A549 (cell line): ENCODE measurements at regions not wholly inside any gene's neighbourhood (a gene's known extent, or its start where the extent isn't known, plus 50 kb on each side); places are given as distances from the start of the nearest gene placed in this dataset.
"Not testable (repeated sequence)": the region's sequence is repeated elsewhere in the genome, so short reads cannot be mapped to it uniquely, and the experiment has no call there.

Experiments used
- ATAC-seq, 2 experiments: fragments of 200-7000 bp in 1 of 2; fragments of >200 bp in 1 of 2; cut with Nextera tagmentation in 1 of 2; cut with Tn5 transposase in 1 of 2; 3 replicates each; pipeline versions ENCODE4 v1.8.0 to v1.9.1; 2018 to 2020; ENCODE audit warnings: mild to moderate bottlenecking in 1 of 2, moderate library complexity in 1 of 2
- CTCF ChIA-PET: fragments of 300-600 bp; sonication (Branson Sonifier 250); formaldehyde crosslinking; extraction: SDS; loops from one replicate; lab custom pipeline; 2021; ENCODE audit warnings: antibody characterized with exemption, inconsistent platforms; lab: Yijun Ruan, JAX
- POLR2A ChIA-PET: fragments of 350-600 bp; formaldehyde crosslinking; extraction: SDS; loops from one replicate; lab custom pipeline; 2021; ENCODE audit warnings: antibody characterized with exemption, inconsistent platforms; lab: Yijun Ruan, JAX
- DNase-seq, 2 experiments: peaks; one replicate each; pipeline versions ENCODE4 v3.0.0 to v3.0.0-alpha.2; 2011 to 2016; ENCODE audit warnings: low read depth in 1 of 2, low spot score in 1 of 2
- FAIRE-seq: peaks from 2 replicates; lab custom pipeline; 2011; peaks lifted over from hg19 to GRCh38; lab: Jason Lieb, UNC
- H3K27ac ChIP-seq, 2 experiments: fragments of >200 bp; sonication (Bioruptor Twin); formaldehyde crosslinking; 3 replicates each; pipeline ENCODE4 v1.5.1; 2016 to 2017
- H3K4me1 ChIP-seq: fragments of >200 bp; sonication (Bioruptor Twin); formaldehyde crosslinking; 3 replicates; pipeline ENCODE4 v1.6.1; 2016
- H3K4me2 ChIP-seq: fragments of >200 bp; sonication (Bioruptor Twin); formaldehyde crosslinking; 3 replicates; pipeline ENCODE4 v1.6.1; 2016
- H3K4me3 ChIP-seq: fragments of >200 bp; sonication (Bioruptor Twin); formaldehyde crosslinking; 3 replicates; pipeline ENCODE4 v1.5.1; 2016
- H3K9me3 ChIP-seq: fragments of >200 bp; sonication (Bioruptor Twin); formaldehyde crosslinking; 3 replicates; pipeline ENCODE4 v1.6.1; 2016
- BCL3 ChIP-seq: fragments of >200 bp; sonication (Bioruptor Twin); formaldehyde crosslinking; IDR thresholded peaks from 3 replicates; pipeline ENCODE4 v1.6.1; 2016
- CHD4 ChIP-seq: fragments of 200-600 bp; sonication (generic); IDR thresholded peaks from 2 replicates; pipeline ENCODE4 v1.6.1; 2016; ENCODE audit warnings: antibody characterized with exemption, mild to moderate bottlenecking, borderline replicate concordance
- EHF ChIP-seq: fragments of 250-450 bp; sonication (Bioruptor Pico); IDR thresholded peaks from 2 replicates; pipeline ENCODE4 v1.5.0; 2020; ENCODE audit warnings: mild to moderate bottlenecking
- ELK1 ChIP-seq: fragments of 150-350 bp; IDR thresholded peaks from 2 replicates; pipeline ENCODE4 v1.6.1; 2014; ENCODE audit warnings: low read depth, mild to moderate bottlenecking, low read length
- EP300 ChIP-seq, 2 experiments: fragments of >200 bp; sonication (Bioruptor Twin); formaldehyde crosslinking; IDR thresholded peaks; 2 replicates in 1 of 2; 3 replicates in 1 of 2; pipeline ENCODE4 v1.6.1; 2016 to 2017
- ESRRA ChIP-seq: fragments of 150-350 bp; IDR thresholded peaks from 2 replicates; pipeline ENCODE4 v1.6.1; 2014; ENCODE audit warnings: mild to moderate bottlenecking, low read length, borderline replicate concordance
- FOSB ChIP-seq: fragments of 250-450 bp; sonication (Bioruptor Pico); IDR thresholded peaks from 2 replicates; pipeline ENCODE4 v1.5.0; 2020; ENCODE audit warnings: mild to moderate bottlenecking, moderate library complexity
- FOXS1 ChIP-seq: fragments of 250-450 bp; sonication (Bioruptor Pico); IDR thresholded peaks from 2 replicates; pipeline ENCODE4 v1.5.0; 2020; ENCODE audit warnings: mild to moderate bottlenecking, moderate library complexity
- GATA3 ChIP-seq: IDR thresholded peaks from 2 replicates; pipeline ENCODE4 v1.6.1; 2012; ENCODE audit warnings: borderline replicate concordance
- HES2 ChIP-seq: fragments of >200 bp; sonication (Bioruptor Twin); formaldehyde crosslinking; IDR thresholded peaks from 2 replicates; pipeline ENCODE4 v1.6.1; 2016
- HEYL ChIP-seq: fragments of 250-450 bp; sonication (Bioruptor Pico); IDR thresholded peaks from 2 replicates; pipeline ENCODE4 v1.8.0; 2021; ENCODE audit warnings: mild to moderate bottlenecking, moderate library complexity
- JUN ChIP-seq, 2 experiments: fragments of >200 bp; sonication (Bioruptor Twin); formaldehyde crosslinking; IDR thresholded peaks; 2 replicates in 1 of 2; 3 replicates in 1 of 2; pipeline ENCODE4 v1.6.1; 2016 to 2017
- KDM5A ChIP-seq: fragments of 200-600 bp; sonication (generic); IDR thresholded peaks from 2 replicates; pipeline ENCODE4 v1.6.1; 2016; ENCODE audit warnings: antibody characterized with exemption, mild to moderate bottlenecking
- MAFK ChIP-seq: fragments of 450-650 bp; IDR thresholded peaks from 2 replicates; pipeline ENCODE4 v1.6.1; 2014; ENCODE audit not compliant: partially characterized antibody
- NFE2L2 ChIP-seq: fragments of 150-350 bp; conservative IDR thresholded peaks from 2 replicates; pipeline ENCODE4 v1.6.1; 2014; ENCODE audit warnings: low read length
- PHF8 ChIP-seq: fragments of 200-600 bp; sonication (generic); IDR thresholded peaks from 2 replicates; pipeline ENCODE4 v1.6.1; 2016; ENCODE audit warnings: low read depth, mild to moderate bottlenecking, antibody characterized with exemption, moderate library complexity, borderline replicate concordance
- POLR2AphosphoS2 ChIP-seq: conservative IDR thresholded peaks from 2 replicates; pipeline ENCODE4 v1.6.1; 2012; ENCODE audit warnings: low read length, improper control_type of control experiment, inconsistent platforms
- SMC3 ChIP-seq: fragments of >200 bp; sonication (Bioruptor Twin); formaldehyde crosslinking; IDR thresholded peaks from 3 replicates; pipeline ENCODE4 v1.6.1; 2018; ENCODE audit warnings: inconsistent platforms
- TP53 ChIP-seq: fragments of 250-450 bp; sonication (Bioruptor Pico); IDR thresholded peaks from 2 replicates; pipeline ENCODE4 v1.5.0; 2021; ENCODE audit warnings: mild to moderate bottlenecking, moderate library complexity
- USF2 ChIP-seq: fragments of 450-650 bp; IDR thresholded peaks from 2 replicates; pipeline ENCODE4 v1.6.1; 2014; ENCODE audit warnings: antibody characterized with exemption
- ZNF302 ChIP-seq: fragments of 250-450 bp; sonication (Bioruptor Pico); IDR thresholded peaks from 2 replicates; pipeline ENCODE4 v1.9.0; 2021; ENCODE audit warnings: inconsistent platforms, mild to moderate bottlenecking, moderate library complexity
- whole genome bisulfite sequencing: methylation state at CpG from one replicate; pipeline ENCODE4 v1.1.6; 2017; ENCODE audit errors: missing lambda C conversion rate; 5-methylcytosine and 5-hydroxymethylcytosine counted together

- TF ChIP-seq GATA3 (no peak), CHD4 (no peak), ZNF302 (CRISPR knock-in tag) (no peak), FOXS1 (no peak), USF2 (no peak), KDM5A (no peak), TP53 (CRISPR knock-in tag) (no peak), NFE2L2 (no peak), MAFK (no peak), ELK1 (no peak)
- 61% methylated on average over 3 of the region's 3 CpGs for whole genome bisulfite sequencing
- H3K9me3 ChIP-seq: 0 out of 3 replicates have a peak, but pooled peaks cover 5% of the 10 kb centered on the region
- FAIRE-seq (no peak), ATAC-seq (no peak), DNase-seq (no peak)
- H3K4me2 ChIP-seq: no peak overlapping the region
- POLR2A ChIA-PET: no interaction called here
- no peak overlapping the region for H3K4me3 ChIP-seq
- no peak overlapping the region for H3K27ac ChIP-seq
- H3K4me1 ChIP-seq: no peaks in the 10 kb centered on the region
- CTCF ChIA-PET: interaction anchor here (0.7 kb wide), 1 partner anchor 134 kb away, joined by 4 read pairs; no protein-coding TSS in a partner anchor
Measured at GRCh38 chr10:3563298-3563697, 221.7 kb downstream of the KLF6 start.

- ATAC-seq, H3K4me2 ChIP-seq, H3K27ac ChIP-seq, H3K4me3 ChIP-seq, DNase-seq, H3K9me3 ChIP-seq, H3K4me1 ChIP-seq, CTCF ChIA-PET, POLR2A ChIA-PET, FAIRE-seq: not testable (repeated sequence)
- WGBS: 37% methylated on average over 3 of the region's 3 CpGs
Measured at GRCh38 chr10:3560628-3561027, 224.4 kb downstream of the KLF6 start.

- no peak overlapping the region for H3K4me3 ChIP-seq
- ChIA-PET POLR2A (no interaction called here), CTCF (no interaction called here)
- 85% methylated on average over 3 of the region's 3 CpGs for WGBS
- H3K27ac ChIP-seq: no peak overlapping the region
- no peaks in the 10 kb centered on the region for H3K9me3 ChIP-seq
- FAIRE-seq: no peak
- TF ChIP-seq ESRRA: no peak
- TF ChIP-seq, all 56 proteins: peak for 0
- DNase-seq (no peak), ATAC-seq (no peak)
- no peaks in the 10 kb centered on the region for H3K4me1 ChIP-seq
- H3K4me2 ChIP-seq: no peak overlapping the region
Measured at GRCh38 chr10:3559527-3559926, 225.5 kb downstream of the KLF6 start.

GRCh38 chr10:3559011-3559410 is 226.0 kb downstream of the KLF6 start:
- POLR2A ChIA-PET: no interaction called here
- FAIRE-seq: no peak
- no peak for DNase-seq
- Histone ChIP-seq H3K27ac (no peak overlapping the region), H3K4me2 (no peak overlapping the region), H3K9me3 (no peaks in the 10 kb centered on the region), H3K4me3 (no peak overlapping the region), H3K4me1 (no peaks in the 10 kb centered on the region)
- 70% methylated on average over 2 of the region's 2 CpGs for WGBS
- TF ChIP-seq JUN (IDR thresholded peaks at IDR 0.05) (no peak), BCL3 (no peak), POLR2AphosphoS2 (no peak), SMC3 (no peak), EHF (no peak), FOSB (no peak), EP300 (IDR thresholded peaks at IDR 0.05) (no peak), HES2 (no peak), HEYL (CRISPR knock-in tag) (no peak), GATA3 (no peak), PHF8 (no peak)
- CTCF ChIA-PET: no interaction called here
- ATAC-seq: no peak
